GM18517 (cell line): ENCODE measurements at regions not wholly inside any gene's neighbourhood (a gene's known extent, or its start where the extent isn't known, plus 50 kb on each side); places are given as distances from the start of the nearest gene placed in this dataset.

Experiments used
- ATAC-seq: cut with Tn5 transposase; IDR thresholded peaks from one replicate; pipeline ENCODE4 v1.9.1; 2021; ENCODE audit warnings: mild to moderate bottlenecking, moderate library complexity; ENCODE audit not compliant: unreplicated experiment

DNA sequence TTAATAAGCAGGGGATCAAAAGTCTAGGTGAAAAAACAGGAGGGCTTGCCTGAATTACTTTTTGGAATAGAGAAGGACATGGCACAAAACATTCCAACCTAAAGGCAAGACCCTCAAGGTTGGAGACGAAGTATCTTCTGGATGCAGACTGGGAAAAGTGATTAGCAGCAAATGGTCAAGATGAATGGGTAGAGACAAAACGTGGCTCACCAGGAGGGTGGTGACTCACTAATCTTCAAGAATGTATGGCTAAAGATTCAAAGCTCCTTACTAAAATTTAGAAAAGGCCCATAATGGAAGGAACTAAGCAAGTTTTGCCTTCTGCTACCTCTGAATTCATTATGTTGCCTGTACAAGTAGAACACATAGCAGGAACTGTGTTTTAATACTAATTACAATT is 469.5 kb upstream of the RBFOX1 start:
- no peak for ATAC-seq

DNA sequence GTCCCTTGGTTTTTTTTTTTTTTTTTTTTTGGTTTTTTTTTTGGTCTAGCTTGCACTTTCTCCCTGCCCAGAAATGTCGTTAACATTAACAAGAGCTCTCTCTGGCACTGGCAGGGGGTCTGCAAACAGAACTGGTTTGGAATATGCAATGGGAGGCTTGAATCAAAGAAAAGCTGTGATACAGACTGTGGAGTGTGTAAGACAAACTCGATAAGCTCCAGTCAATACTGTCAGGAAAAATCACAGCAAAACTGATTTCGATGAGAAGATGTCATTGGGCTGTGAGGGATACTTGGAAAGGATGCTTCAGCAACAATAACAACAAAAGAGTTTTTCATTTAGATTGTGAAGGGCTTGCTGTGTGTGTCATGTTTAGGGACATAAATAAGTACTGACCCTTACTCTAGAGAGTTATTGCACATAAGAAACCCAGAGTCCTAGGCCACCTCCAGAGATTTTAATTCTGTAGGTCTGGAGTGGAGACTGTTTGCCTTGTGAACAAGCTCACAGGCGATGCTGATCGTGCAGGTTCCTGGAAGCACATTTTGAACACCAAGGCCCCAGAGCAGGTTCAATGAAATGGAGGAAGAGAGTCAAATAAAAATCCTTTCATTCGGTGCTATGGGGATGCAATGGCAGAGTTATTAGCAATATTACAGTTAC is 470.7 kb upstream of the RBFOX1 start:
- no peak for ATAC-seq

DNA sequence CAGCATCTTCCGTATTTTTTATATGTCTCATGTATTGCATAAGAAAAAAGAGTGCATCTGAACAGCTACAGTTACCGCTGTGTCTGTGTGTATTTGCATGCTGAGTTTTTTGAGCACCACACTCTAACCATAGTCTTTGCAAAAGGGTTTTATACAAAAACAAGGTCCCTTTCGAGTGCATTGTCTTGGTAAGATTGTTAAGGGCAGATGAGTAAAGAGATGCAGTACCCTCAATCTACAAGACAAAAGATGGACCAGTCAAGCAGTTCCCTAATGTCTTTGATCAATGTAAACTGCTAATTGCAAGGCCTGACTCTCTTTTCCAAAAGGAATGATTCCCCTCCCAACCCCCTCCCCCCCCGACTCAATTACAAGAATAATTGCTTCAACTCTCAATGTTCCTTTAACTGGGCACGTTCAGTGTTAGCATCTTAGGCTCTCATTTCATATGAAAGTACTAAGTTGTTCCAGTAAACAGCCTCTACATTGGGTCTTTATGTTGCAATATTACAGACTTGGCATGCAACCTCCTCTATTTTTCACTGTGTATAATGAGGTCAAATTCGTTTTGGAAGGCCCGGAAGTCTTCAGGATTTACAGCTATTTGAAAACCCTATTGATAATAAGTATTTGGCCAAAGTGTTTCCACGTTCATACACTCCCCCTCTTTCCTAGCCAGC is 471.4 kb upstream of the RBFOX1 start:
- ATAC-seq, result no peak

DNA sequence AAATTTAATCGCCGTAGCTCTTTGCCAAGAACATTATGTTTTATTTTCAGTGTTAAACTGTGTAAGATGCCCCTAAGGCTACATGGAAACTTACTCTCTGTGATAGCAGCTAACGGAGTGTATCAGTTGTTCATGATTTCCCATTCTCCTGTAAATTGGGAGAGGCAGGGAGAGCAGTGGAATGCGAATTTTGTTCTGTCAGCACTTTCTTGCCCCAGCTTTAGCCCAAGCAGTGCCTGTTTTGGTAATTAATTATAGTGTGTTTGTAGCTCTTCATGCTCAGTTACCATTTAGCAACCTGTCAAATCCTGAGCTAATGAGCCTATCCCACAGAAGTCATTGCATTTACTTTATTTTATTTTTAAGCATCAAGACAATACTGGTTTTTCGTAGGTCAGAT is 475.1 kb upstream of the RBFOX1 start:
- no peak for ATAC-seq

GRCh38 chr16:6856578-6856977 is 476.1 kb upstream of the RBFOX1 start:
- no peak for ATAC-seq

DNA sequence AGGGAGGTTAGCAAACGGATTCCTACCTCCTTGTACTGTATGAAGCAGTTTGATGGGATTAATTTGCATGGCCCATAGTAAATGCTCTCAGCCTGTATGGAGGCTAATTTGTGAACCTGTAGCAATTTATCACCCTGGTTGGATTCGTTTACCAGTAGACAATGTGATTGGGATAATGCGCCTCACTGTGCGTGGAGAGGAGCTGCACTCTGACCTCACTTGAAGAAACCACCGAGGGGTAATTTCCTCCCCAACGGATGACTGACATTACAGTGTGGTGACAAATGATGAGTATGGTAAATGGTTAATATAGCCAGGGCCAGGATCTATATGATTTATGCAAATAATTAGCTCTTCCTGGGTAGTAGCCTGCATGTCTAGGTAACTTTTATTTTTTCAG is 479.1 kb upstream of the RBFOX1 start:
- no peak for ATAC-seq

DNA sequence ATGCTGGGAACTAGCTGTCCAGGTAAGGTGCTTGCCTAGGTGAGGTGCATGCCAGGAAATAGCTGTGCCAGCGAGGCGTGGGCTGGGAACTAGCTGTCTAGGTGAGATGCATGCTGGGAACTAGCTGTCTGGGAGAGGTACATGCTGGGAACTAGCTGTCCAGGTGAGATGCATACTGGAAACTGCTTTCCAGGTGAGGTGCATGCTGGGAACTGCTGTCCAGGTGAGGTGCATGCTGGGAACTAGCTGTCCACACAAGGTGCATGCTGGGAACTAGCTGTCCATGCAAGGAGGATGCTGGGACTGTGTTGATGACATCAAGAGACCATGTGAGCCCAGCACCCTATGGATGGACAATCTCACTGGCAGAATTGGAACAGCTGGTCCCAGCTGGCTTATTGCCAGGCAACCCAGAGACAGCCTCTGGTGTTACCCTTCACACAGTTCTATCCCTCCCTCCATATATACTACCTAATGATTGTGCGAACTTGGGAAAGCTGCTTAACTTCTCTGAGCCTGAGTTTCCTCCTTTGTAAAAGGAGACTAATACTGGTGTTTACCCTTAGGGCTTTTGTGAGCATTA is 479.9 kb upstream of the RBFOX1 start:
- no peak for ATAC-seq

DNA sequence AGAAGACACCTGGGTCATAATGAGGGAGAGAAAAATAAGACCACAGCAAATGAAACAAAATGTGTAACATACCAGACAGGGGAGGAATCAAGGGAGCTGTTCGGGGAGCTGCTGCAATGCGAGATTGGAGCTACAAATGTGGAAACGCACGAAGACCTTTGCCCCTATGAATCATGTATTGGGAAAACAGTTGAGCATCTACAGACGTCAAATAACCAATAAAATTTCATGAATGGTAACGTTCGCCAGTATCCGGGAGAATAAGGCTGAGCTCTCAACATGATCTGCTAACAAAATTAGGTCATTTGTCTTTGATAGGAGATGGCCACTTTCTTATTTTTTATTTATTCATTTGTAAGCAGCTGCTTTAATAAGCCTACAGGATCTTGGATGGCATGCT is 486.2 kb upstream of the RBFOX1 start:
- no peak for ATAC-seq

DNA sequence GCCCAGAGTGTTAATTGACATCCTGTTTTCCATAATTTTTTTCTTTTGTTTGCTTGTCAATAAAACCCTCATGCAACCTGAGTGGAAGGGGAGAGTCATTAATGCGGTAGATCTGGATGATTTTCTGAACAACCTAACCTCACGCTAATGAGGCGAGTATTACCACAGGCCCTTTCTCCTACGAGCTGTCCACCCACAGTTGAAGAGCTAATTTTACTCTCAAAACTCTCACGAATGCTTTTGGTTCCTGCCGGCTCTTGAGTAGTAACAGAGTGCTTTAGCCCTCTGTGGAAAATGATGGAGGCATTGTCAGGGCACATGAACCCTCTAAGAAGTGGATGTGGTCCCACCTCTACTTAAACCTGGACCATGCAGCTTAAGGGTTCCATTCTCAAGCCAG is 491.3 kb upstream of the RBFOX1 start:
- ATAC-seq, result no peak

DNA sequence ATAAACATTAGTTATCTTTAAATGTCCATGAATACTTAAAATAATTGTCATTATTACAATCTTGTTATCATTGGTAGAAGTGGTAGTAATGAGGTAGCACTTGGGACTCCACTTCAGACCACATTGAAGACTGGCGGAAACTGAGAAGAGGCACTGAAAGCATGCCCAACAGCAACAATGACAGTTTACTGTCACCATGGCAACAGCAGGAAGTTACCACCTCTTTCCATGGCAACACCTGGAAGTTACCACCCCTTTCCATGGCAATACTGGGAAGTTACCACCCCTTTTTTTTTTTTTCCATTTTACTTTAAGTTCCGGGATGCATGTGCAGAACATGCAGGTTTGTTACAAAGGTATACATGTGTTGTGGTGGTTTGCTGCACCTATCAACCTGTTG is 494.9 kb upstream of the RBFOX1 start:
- ATAC-seq, result no peak

DNA sequence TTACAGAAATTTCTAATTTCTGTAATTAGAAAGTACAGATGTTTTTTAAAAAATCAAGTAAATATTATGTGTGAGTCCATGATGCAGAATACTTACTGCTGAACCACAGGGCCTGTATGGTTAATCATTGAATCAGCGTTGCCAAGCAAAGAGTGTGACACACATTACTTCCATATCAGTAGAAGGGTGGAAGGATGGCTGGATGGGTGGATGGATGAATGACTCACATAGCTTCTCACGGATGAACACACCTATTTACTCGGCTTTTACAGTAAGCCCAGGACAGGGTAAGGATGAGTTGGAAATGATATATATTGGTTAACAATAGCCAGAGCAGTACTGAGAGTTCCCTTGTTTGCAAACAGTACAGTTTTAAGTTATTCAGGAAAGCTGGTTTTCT is 495.9 kb upstream of the RBFOX1 start:
- ATAC-seq, result no peak

DNA sequence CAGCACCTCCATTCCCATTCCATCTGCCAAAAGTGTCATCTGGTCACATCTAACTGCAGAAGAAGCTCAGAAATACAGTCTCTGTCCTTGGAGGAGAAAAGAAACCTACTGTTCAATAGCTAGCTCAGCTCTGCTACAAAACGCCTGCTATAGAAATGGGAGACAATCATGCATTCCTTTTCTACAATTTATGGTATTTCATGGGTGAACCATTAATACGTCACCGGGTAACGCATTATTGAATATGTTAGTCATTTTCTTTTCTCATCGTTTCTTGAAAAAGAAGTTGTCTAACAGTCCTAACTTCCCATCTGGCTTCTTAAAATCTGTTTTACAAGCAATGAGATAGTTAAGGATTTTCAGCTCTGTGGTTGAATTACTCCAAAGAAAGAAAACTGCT is 496.7 kb upstream of the RBFOX1 start:
- ATAC-seq, result no peak

- no peak for ATAC-seq
Observed at GRCh38 chr16:6835516-6835915, 497.1 kb upstream of the RBFOX1 start.

DNA sequence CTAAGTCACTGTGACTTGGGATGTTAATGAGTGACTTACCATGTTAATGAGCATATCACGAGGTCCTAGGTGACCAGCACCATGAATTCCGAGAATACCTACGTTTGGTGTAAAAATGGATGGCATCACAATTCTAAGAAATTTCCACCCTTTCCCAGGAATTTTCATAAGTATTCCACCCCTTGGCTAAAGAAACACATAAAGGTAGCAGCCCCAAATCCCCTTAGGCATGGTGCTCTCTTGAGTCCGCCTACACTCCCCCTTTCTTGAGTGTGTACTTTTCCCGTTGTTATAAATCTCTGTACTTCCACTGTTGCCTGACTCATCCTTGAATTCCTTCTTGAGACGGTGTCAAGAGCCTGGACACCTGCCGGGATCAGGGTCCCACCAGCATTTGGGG is 504.0 kb upstream of the RBFOX1 start:
- no peak for ATAC-seq

- ATAC-seq, result no peak
Observed at GRCh38 chr16:6827931-6828330, 504.7 kb upstream of the RBFOX1 start.

- ATAC-seq, result no peak
Observed at GRCh38 chr16:6827267-6827666, 505.4 kb upstream of the RBFOX1 start.

DNA sequence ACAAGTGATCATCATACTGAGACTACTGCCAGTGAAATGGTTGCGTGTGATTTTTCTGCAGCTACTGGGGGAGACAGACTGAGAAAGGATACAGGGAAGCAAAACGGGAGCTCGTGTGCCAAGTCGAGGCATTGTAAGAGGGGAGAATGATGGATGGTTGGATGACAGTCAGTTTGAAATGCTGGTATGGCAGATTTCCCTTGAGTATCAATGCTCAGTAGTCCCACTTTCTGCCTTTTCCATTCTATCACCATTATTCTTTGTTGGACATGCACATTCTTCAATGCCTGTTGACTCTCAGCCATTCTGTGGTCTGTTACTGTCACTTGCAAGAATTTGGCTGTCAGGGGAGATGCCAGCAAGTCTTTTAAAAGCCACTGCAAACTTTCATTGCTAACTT is 510.6 kb upstream of the RBFOX1 start:
- ATAC-seq, result no peak

DNA sequence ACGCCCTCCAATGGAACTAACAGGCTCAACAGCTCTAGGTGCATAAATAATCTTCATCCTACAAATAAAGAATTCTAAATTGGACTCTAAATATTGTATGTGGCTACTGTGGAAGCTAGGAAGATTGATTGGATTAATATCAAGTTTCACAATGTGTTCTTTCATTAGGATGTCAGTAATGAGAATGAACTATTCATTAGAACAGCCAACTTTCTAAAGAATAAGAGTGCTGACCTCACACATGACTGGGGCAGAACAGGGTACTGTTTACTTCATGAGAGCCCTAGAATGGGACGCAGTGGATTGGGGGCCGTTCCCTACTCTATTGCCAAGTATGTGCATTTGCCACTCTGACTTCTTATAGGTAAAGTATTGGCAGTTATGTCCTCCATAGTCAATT is 528.2 kb upstream of the RBFOX1 start:
- ATAC-seq, result no peak

DNA sequence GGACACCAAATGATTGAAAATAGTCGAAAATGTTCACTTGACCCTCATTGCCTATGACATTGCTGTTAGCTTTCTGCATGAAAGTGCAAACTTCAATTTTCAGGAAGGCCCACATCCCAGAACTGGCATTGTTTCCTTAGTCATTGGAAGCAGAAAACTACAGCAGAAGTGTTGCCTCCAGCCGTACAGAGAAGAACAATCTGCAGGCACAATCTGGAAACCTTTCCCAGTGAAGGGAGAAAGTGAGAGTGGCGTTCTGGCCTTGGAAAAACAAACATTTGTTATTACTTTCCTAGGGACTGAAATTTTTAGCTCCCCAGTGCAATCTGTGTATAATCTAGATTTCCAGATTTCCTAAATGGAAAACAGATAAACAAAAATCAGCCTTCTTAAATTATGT is 529.5 kb upstream of the RBFOX1 start:
- no peak for ATAC-seq

GRCh38 chr16:6797223-6797622 is 535.4 kb upstream of the RBFOX1 start:
- no peak for ATAC-seq

- ATAC-seq, result no peak
Observed at GRCh38 chr16:6777624-6778023, 555.0 kb upstream of the RBFOX1 start.

GRCh38 chr16:6775712-6776111 is 556.9 kb upstream of the RBFOX1 start:
- ATAC-seq, result no peak

DNA sequence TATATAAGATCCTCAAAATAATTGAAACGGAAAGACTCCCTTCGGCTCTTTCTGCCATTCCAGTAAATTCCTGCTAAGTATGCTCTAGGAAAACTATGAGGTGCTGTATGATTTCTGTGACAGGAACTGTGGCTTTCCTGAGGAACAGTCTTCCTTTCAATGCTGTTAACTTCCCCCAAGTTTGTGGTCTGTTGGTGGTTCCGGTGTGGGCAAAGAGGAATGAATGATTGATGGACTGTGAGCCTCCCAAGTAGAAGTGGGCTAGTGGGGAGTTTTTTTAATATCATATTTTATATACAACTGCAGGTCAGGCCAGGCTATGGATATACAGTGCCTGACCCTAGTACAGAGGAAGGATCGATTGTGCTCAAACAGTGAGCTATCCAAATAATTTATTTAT is 560.7 kb upstream of the RBFOX1 start:
- no peak for ATAC-seq
